ENCODE measurements at regions not wholly inside any gene's neighbourhood (a gene's known extent, or its start where the extent isn't known, plus 50 kb on each side); places are given as distances from the start of the nearest gene placed in this dataset.

- TF ChIP-seq CTCF (IDR thresholded peaks at IDR 0.05) (no peak), POLR2A (IDR thresholded peaks at IDR 0.05) (no peak), POLR2AphosphoS5 (IDR thresholded peaks at IDR 0.05) (no peak)
These were observed 340.0 kb upstream of the TMCO5A start for GRCh38 chr15:37594417-37594816.
